GM19324 (cell line): ENCODE measurements at regions not wholly inside any gene's neighbourhood (a gene's known extent, or its start where the extent isn't known, plus 50 kb on each side); places are given as distances from the start of the nearest gene placed in this dataset.
A peak's percentile ranks its signal among the peaks of the same experiment; 100 is the strongest.
"Not testable (repeated sequence)": the region's sequence is repeated elsewhere in the genome, so short reads cannot be mapped to it uniquely, and the experiment has no call there.

ENCODE experiments used
- ATAC-seq: cut with Tn5 transposase; IDR thresholded peaks from one replicate; pipeline ENCODE4 v1.9.1; 2021; ENCODE audit warnings: mild to moderate bottlenecking, moderate library complexity; ENCODE audit not compliant: unreplicated experiment, low FRiP score

DNA sequence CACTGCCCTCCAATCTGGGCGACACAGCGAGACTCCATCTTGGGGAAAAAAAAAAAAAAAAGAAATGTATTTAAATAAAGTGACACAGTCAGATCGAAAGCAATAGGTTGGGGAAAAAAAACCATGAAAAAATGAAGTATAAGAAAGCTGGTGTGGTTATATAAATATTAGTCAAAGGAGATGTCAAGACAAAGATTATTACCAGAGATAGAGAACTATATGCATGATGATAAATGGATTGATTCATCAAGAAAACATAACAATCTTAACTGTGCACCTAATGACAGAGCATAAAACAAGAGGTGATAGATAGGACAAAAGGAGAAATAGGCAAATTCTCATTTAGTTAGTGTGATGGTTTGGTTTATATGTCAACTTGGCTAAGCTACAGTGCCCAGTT lies 146.9 kb upstream of the AHI1 start:
- ATAC-seq = no peak

- ATAC-seq = no peak
These were observed 150.0 kb upstream of the AHI1 start for GRCh38 chr6:135647521-135647920.

DNA sequence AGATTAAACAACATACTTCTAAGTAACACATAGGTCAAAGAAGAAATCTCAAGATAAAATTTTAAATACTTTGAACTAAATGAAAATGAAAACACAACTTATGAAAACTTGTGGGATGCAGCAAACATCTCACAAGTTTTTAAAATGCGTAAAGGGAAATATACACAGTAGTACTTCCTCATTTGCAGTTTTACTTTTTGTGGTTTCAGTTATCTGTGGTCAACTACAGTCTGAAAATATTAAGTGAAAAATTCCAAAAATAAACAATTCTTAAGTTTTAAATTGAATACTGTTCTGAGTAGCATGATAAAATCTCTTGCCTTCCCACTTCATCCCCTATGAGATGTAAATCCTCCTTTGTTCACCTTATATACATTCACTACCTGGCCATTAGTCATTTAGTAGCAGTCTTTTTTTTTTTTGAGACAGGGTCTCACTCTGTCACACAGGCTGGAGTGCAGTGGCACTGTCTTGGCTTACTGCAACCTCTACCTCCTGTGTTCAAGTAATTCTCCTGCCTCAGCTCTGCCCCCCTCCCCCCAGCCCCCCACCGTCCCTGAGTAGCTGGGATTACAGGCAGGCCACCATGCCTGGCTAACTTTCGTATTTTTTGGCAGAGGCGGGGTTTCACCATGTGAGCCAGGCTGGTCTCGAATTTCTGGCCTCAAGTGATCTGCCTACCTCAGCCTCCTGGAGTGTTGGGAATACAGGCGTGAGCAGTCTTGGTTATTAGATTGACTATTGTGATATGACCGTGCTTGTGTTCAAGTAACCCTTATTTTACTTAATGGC lies 154.6 kb upstream of the AHI1 start:
- ATAC-seq = peak; percentile 91

- no peak for ATAC-seq
These were observed 157.5 kb upstream of the AHI1 start for GRCh38 chr6:135655055-135655454.

GRCh38 chr6:135657207-135657606 lies 159.7 kb upstream of the AHI1 start:
- ATAC-seq = no peak

DNA sequence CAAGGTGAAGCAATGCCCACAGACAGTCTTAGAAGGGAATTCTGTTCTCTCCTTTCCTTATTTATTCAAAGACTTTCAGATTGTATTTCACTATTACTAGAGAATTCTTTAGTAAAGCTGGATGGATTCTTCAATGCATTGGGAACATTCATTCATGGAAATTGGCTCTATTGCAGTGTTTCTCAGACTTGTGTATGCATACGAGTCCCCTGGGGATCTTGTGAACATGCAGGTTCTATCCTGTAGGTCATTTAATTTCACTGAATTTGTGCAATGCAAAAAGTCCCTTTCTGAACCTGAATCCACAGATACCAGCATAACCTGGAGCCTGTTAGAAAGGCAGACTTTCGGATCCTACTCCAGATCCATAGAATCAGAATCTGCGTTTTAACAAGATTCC lies 160.9 kb upstream of the AHI1 start:
- ATAC-seq = no peak

DNA sequence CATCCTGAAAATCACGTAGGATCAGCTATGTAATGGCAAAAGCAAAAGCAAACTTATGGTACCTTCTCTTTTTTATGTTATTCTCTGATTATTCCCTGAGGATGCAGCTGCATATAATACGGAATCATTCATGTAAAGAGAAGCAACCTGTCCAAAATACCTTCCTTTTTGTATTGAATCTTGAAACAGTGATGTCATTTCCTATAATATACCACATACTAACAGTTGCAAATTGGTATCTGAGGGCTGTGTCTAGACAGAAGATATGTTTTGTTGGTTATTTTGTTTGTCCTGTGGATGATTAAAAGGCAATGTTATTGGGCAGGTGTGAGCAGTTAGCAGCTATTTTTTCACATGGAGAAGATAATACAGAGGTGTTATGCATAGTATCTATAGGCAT lies 161.4 kb upstream of the AHI1 start:
- ATAC-seq = no peak

- ATAC-seq = no peak
These were observed 167.0 kb upstream of the AHI1 start for GRCh38 chr6:135664527-135664926.

DNA sequence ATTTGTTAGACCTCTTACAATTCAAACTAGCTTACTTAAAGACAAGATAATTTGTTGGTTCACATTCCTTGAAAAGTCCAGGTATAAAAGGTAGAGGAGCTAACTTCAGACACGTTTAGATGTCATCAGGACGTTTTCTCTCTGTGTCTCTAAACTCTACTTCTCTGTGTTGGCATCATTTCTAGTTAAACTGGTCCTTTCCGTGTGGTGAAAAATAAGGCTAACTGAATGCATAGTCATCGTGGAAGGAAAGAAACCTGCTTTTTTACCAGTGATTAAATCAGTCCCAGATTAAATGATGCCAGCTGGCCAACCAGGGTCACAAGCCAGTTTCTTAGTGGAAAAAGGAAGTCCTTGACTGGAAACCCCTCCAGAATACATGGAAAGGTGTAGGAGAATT lies 168.4 kb upstream of the AHI1 start:
- ATAC-seq = no peak

GRCh38 chr6:135667691-135668455 lies 170.3 kb upstream of the AHI1 start:
- no peak for ATAC-seq

GRCh38 chr6:135672256-135672655 lies 174.7 kb upstream of the AHI1 start:
- no peak for ATAC-seq

GRCh38 chr6:135673501-135674309 lies 176.2 kb upstream of the AHI1 start:
- ATAC-seq = no peak

DNA sequence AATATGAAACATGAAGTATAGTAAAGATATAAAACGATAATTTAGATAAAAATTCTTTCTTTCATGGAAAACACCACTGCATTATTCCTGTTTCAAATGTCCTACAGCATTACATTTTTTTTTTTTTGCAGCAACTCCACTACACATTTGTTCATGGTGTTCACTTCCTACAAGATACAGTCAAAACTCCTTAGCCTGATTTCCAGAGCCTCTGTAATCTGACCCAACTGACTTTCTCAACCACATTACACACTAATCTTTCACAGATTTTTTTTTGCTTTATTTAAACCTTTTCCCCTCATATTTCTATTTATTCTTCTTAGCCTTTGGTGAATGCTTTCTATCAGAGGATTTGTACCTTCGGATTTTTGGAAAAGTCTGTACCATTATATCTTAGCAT lies 176.5 kb upstream of the PDE7B start:
- no peak for ATAC-seq

GRCh38 chr6:135675862-135676261 lies 175.6 kb upstream of the PDE7B start:
- ATAC-seq = no peak

DNA sequence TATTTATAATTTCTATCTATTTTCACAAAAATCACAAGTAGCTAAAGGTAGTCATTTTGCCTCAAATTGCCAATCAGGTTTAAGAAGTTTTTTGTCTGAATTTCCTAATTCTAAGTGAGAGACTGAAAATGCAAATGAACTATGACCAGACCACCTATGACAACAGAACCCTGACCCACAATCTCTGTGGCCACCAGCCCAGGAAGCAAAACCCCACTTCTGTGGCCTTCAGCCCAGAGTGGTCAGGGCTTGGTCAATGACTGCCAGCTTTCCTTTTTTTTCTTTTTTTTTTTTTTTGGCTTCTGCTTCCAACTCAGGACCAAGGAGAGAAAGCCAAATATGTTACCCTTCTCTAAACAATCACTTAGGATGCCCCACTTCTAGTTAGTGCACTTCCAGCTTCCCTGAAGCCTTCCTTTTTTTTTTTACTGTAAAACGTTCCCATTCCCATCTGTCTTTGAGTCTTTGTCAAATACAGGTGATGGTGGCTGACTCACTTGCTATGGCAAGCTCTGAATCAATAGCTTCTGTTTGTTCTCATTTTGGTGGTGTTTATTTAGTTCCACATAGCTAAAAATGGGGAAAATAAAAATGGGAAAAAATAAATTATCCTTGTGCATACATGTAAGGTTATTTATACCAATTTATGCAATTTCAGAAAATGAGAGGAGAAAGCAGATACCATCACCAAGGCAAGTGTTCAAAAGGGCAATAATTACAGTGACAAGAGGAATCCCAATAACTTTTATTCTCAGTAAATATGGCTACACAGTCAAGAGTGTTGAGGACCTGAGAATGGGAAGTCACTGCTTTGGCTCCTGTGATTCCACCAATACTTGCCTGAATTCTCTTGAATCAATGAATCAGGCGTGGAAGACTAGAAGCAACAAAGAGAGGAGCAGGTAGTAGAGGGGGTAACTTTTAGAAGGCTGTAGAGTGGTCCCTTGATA lies 170.3 kb upstream of the PDE7B start:
- ATAC-seq = no peak

GRCh38 chr6:135686784-135687301 lies 164.7 kb upstream of the PDE7B start:
- ATAC-seq = no peak

DNA sequence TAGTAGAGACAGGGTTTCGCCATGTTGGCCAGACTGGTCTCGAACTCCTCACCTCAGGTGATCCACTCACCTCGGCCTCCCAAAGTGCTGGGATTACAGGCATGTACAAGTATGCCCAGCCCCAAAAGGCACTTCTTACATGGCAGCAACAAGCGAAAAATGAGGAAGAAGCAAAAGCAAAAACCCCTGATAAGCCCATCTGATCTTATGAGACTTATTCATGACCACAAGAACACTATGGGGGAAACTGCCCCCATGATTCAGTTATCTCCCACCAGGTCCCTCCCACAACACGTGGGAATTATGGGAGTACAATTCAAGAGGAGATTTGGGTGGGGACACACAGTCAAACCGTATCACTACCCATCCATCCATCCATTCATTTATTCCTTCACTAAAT lies 163.0 kb upstream of the PDE7B start:
- ATAC-seq = not testable (repeated sequence)

DNA sequence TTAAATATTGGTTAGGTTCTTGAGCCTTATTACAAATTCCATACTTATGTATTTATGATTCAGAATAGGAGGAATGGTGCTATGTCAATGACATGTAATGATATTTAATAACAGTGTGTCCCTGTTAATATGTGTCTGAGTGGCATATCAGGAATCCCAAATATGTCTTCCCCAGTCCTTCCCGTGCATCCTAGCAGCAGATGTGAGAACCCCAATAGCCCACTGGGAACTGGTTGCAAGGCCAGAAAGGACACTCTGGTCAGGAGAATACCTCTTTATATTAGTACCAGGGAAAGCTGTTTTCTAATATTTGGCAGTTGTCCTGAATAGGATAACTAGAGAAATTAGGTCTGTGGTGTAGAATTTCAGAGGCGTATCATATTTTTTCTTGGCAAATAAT lies 159.1 kb upstream of the PDE7B start:
- no peak for ATAC-seq

DNA sequence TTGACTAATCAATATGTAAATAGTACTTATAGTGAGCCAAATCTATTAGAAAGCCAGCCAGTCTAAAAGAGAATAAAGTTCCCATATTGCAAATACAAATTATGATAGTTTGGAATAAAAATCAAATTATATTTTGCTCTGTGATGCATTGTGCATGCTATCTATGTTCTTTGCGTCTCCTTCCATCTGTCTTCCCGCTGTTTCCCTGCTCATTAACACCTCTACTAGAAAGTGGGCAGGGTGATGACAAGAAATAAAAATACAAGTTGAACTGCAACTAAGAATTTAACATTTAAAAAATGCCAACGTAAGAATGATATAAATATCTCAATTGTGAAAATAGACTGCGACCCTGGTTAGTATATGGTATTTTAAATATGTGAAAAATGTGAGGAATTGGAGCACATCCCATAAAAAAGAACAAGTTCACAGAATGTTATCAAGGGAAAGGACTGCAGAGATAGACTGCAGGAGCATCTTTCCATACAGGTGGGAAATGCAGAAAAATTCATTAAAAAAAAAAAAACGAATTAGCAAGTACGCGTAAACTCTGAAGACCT lies 157.6 kb upstream of the PDE7B start:
- no peak for ATAC-seq

DNA sequence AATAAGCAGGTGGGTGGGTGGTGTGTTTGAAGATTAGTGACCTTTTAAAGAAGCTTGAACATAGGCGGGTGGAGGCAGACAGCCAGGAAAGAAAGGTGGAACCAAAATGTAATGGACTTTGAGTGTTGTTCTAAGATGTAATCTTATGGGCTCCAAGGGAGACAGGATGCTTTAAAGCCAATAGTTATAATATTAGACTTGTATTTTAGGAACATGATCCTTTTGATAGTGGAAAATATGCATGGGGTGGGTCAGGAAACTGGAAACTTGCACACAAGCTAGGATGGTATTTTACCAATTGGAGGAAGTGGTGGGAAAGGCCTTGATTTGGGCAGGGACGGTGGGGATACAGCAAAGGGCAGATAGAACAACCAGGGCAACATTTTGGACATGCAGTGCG lies 151.8 kb upstream of the PDE7B start:
- ATAC-seq = no peak
